NB4 (cell line): ENCODE measurements at regions not wholly inside any gene's neighbourhood (a gene's known extent, or its start where the extent isn't known, plus 50 kb on each side); places are given as distances from the start of the nearest gene placed in this dataset.

Source experiments
- DNase-seq: peaks from one replicate; pipeline ENCODE4 v3.0.0; 2010; ENCODE audit warnings: low read depth
- H3K4me3 ChIP-seq: one replicate; pipeline ENCODE4 v1.5.1; 2011; ENCODE audit warnings: mild to moderate bottlenecking, low read depth, low read length, moderate library complexity
- MYC ChIP-seq: IDR thresholded peaks from 2 replicates; pipeline ENCODE4 v1.6.1; 2011; ENCODE audit warnings: low read depth, low read length
- POLR2A ChIP-seq: IDR thresholded peaks from 2 replicates; pipeline ENCODE4 v1.6.1; 2011; ENCODE audit warnings: mild to moderate bottlenecking; ENCODE audit not compliant: insufficient read length; ENCODE audit errors: extremely low read depth
- TF ChIP-seq, protein P1 (sequence below): IDR thresholded peaks from one replicate; pipeline ENCODE4 v1.5.1; 2012; ENCODE audit warnings: low read depth, low read length
- TF ChIP-seq, protein P2 (sequence below): IDR thresholded peaks from 2 replicates; pipeline ENCODE4 v1.6.1; 2011; ENCODE audit warnings: low read depth, low read length

DNA sequence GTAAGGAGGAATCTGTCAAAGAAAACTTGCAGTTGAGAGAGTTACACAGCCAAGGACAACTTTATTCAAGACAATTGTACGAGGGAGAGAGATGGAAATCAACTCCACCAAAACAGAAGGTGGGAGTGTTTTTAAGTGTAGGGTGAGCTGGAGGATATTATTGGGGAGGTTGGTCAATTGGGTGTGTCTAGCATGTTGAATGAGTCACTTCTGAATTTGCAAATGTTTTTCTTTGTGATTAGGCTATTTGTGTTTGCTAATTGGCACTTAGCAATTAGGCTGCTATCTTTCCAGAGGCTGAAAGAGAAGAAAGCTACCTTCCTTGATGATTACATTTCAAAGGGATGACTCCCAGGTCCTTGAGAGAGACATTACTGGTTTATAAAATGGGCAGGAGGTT is 441.1 kb downstream of the MEI4 start:
- TF ChIP-seq, protein P1, sequence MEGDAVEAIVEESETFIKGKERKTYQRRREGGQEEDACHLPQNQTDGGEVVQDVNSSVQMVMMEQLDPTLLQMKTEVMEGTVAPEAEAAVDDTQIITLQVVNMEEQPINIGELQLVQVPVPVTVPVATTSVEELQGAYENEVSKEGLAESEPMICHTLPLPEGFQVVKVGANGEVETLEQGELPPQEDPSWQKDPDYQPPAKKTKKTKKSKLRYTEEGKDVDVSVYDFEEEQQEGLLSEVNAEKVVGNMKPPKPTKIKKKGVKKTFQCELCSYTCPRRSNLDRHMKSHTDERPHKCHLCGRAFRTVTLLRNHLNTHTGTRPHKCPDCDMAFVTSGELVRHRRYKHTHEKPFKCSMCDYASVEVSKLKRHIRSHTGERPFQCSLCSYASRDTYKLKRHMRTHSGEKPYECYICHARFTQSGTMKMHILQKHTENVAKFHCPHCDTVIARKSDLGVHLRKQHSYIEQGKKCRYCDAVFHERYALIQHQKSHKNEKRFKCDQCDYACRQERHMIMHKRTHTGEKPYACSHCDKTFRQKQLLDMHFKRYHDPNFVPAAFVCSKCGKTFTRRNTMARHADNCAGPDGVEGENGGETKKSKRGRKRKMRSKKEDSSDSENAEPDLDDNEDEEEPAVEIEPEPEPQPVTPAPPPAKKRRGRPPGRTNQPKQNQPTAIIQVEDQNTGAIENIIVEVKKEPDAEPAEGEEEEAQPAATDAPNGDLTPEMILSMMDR, result no peak
- TF ChIP-seq, protein P2, sequence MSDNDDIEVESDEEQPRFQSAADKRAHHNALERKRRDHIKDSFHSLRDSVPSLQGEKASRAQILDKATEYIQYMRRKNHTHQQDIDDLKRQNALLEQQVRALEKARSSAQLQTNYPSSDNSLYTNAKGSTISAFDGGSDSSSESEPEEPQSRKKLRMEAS, result no peak
- TF ChIP-seq MYC, result no peak
- no peak for TF ChIP-seq POLR2A
- no peak for DNase-seq
- H3K4me3 ChIP-seq, result no peak overlapping the region

DNA sequence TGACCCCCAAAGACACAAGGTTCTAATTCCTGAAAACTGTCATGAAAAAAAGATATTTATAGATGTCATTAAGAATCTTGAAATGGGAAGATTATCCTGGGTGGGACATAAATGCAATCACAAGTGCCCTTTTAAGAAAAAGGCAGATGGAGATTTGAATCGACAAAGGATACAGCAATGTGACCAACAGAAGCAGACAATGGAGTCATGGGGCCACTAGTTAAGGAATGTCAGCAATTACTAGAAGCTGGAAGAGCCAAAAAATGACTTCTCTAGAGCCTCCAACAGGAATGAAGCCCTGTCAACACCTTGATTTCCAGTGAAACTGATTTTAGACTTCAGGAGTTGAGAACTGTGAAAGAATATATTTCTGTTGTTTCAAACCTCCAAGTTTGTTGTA is 448.5 kb downstream of the MEI4 start:
- TF ChIP-seq, protein P2, result no peak
- TF ChIP-seq, protein P1, result no peak
- TF ChIP-seq MYC, result no peak
- no peak for DNase-seq

DNA sequence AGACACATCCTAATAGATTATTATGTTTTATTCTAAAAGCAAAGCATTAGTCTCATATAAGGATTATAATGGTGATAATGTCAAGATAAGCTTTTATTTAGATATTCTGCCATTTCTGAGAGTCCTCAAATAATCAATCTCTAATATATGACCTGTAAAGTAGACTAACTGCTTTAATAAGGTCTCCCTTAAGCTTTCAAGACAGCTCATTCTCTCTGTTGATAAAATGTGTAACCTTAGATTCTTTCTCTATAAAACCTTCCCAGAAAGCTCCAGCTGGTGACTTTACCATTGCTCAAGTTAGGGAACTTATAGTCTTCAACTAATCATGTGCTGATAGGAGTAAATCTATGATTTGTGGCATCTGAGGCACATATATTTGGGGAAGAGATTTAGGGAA is 457.8 kb downstream of the MEI4 start:
- no peak for TF ChIP-seq MYC
- no peak for TF ChIP-seq POLR2A
- TF ChIP-seq, protein P2, result no peak
- TF ChIP-seq, protein P1, result no peak
- DNase-seq, result no peak

More for the DNA sequence above, 448.5 kb downstream of the MEI4 start:
- no peak overlapping the region for H3K4me3 ChIP-seq

DNA sequence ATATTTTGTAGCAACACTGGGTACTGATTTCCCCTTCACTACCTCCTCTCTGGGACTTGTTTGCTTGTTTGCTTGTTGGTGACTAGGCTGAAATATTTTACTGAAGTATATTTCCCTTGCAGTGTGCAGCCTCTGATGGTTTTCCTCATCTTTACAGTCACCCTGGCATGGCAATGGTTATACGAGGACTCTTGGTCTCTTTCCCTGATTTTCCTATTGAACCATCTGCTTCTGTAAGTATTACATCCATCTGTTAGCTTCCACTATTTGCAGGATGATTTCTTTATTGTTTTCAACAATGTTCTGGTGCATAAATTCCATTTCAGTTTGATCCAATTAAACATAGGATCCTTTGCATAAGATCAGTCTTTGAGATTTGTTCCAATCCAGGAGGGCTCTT is 465.1 kb downstream of the MEI4 start:
- no peak for DNase-seq
- TF ChIP-seq POLR2A, result no peak
- TF ChIP-seq, protein P2, result no peak
- TF ChIP-seq MYC, result no peak
- TF ChIP-seq, protein P1, result no peak
- no peak overlapping the region for H3K4me3 ChIP-seq

More for the DNA sequence above, 457.8 kb downstream of the MEI4 start:
- no peak overlapping the region for H3K4me3 ChIP-seq

DNA sequence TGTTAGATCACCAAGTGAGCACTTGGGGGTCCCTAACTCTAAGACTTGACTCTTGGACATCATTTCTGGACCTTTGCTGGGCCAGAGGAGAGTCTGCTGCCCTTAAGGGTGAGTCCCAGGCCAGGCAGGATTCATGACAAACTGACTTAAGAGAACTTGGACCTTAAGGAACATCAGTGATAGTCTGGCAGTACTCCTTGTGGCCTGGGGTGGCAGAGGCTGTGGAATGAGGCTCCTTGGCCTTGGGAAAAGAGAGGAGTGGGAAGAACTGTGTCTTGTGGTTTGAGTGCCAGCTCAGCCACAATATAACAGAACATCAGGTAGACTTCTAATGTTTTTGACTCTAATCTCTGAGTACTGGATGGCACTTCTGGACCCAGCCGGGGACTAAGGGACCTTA is 478.7 kb downstream of the MEI4 start:
- TF ChIP-seq POLR2A (no peak), MYC (no peak)
- TF ChIP-seq, protein P1, result no peak
- no peak overlapping the region for H3K4me3 ChIP-seq
- DNase-seq, result no peak
